Caco-2 (cell line): ENCODE measurements at regions not wholly inside any gene's neighbourhood (a gene's known extent, or its start where the extent isn't known, plus 50 kb on each side); places are given as distances from the start of the nearest gene placed in this dataset.

Experiments used
- BruUV-seq: library from RNA; stranded (reverse); fragments of 400-500 nt; replicated peaks from 2 replicates; lab custom pipeline; 2021; lab: Mats Ljungman, UMichigan
- CTCF ChIA-PET: fragments of 300-600 bp; sonication (Branson Sonifier 250); formaldehyde crosslinking; loops from one replicate; lab custom pipeline; 2022; ENCODE audit warnings: antibody characterized with exemption; lab: Charles Lee
- POLR2A ChIA-PET: fragments of 300-600 bp; sonication (Branson Sonifier 250); formaldehyde crosslinking; loops from one replicate; lab custom pipeline; 2022; ENCODE audit warnings: antibody characterized with exemption; lab: Charles Lee
- DNase-seq, 2 experiments: peaks; one replicate each; pipeline versions ENCODE4 v3.0.0 to v3.0.0-alpha.2; 2020 to 2022
- H3K27me3 ChIP-seq: replicated peaks from 2 replicates; pipeline ENCODE4 v1.6.0; 2011; ENCODE audit warnings: low read length; ENCODE audit not compliant: control insufficient read depth, insufficient read depth
- H3K36me3 ChIP-seq: 2 replicates; pipeline ENCODE4 v1.5.1; 2011; ENCODE audit warnings: low read length; ENCODE audit not compliant: control insufficient read depth, insufficient read depth
- H3K4me1 ChIP-seq: fragments of 250-450 bp; sonication (Bioruptor Pico); 2 replicates; pipeline ENCODE4 v1.5.1; 2020; ENCODE audit warnings: mild to moderate bottlenecking
- H3K4me3 ChIP-seq: 2 replicates; pipeline ENCODE4 v1.5.1; 2011; ENCODE audit warnings: low read depth, mild to moderate bottlenecking, control low read depth, low read length
- H3K9me3 ChIP-seq: fragments of 250-450 bp; sonication (Bioruptor Pico); 2 replicates; pipeline ENCODE4 v1.5.1; 2020; ENCODE audit warnings: mild to moderate bottlenecking, moderate library complexity
- H3K27ac Mint-ChIP-seq: one replicate; pipeline ENCODE4 v1.8.0; 2022; ENCODE audit warnings: mixed read lengths; ENCODE audit not compliant: unreplicated experiment
- H3K27me3 Mint-ChIP-seq: one replicate; pipeline ENCODE4 v1.8.0; 2022; ENCODE audit warnings: mixed read lengths; ENCODE audit not compliant: insufficient read depth, unreplicated experiment
- H3K36me3 Mint-ChIP-seq: one replicate; pipeline ENCODE4 v1.8.0; 2022; ENCODE audit warnings: mild to moderate bottlenecking, mixed read lengths; ENCODE audit not compliant: insufficient read depth, unreplicated experiment
- H3K4me1 Mint-ChIP-seq: one replicate; pipeline ENCODE4 v1.8.0; 2022; ENCODE audit warnings: low read depth, mixed read lengths; ENCODE audit not compliant: unreplicated experiment
- H3K4me3 Mint-ChIP-seq: one replicate; pipeline ENCODE4 v1.8.0; 2022; ENCODE audit warnings: mild to moderate bottlenecking, moderate library complexity, mixed read lengths; ENCODE audit not compliant: unreplicated experiment
- H3K9me3 Mint-ChIP-seq: one replicate; pipeline ENCODE4 v1.8.0; 2022; ENCODE audit warnings: mixed read lengths; ENCODE audit not compliant: unreplicated experiment
- CTCF ChIP-seq, 2 experiments: fragments of 200-600 bp in 1 of 2; IDR thresholded peaks; 1 replicate in 1 of 2; 2 replicates in 1 of 2; pipeline versions ENCODE4 v1.5.1 to v1.8.0; 2011 to 2022; ENCODE audit warnings: antibody characterized with exemption in 1 of 2, control low read depth in 1 of 2, inconsistent platforms in 1 of 2, low read depth in 1 of 2, low read length in 1 of 2, mild to moderate bottlenecking in 1 of 2, moderate library complexity in 1 of 2; ENCODE audit not compliant: insufficient read depth in 1 of 2, severe bottlenecking in 1 of 2, unreplicated experiment in 1 of 2
- intact Hi-C: fragments of 100-400 bp; cut with micrococcal nuclease; formaldehyde crosslinking; loops from one replicate; pipeline ENCODE4 v1.10.0; 2022; ENCODE audit not compliant: unreplicated experiment

- BruUV-seq: no TSS peak
- peaks cover 43% of the 10 kb centered on the region for H3K36me3 Mint-ChIP-seq
- no peak overlapping the region for H3K4me3 Mint-ChIP-seq
- CTCF ChIA-PET: no interaction called here
- Histone ChIP-seq H3K27me3 (no peaks in the 10 kb centered on the region), H3K4me1 (no peaks in the 10 kb centered on the region), H3K4me3 (no peak overlapping the region), H3K9me3 (no peaks in the 10 kb centered on the region), H3K36me3 (no peaks in the 10 kb centered on the region)
- POLR2A ChIA-PET: no interaction called here
- H3K4me1 Mint-ChIP-seq: no peaks in the 10 kb centered on the region
- no peak for TF ChIP-seq CTCF (IDR thresholded peaks at IDR 0.05; ENCODE audit: insufficient read depth in 1 of 2, low read depth in 1 of 2, low read length in 1 of 2, severe bottlenecking in 1 of 2, unreplicated experiment in 1 of 2)
- no peak for DNase-seq
- intact Hi-C loops: no loop called here
- H3K9me3 Mint-ChIP-seq: no peaks in the 10 kb centered on the region
- no peaks in the 10 kb centered on the region for H3K27me3 Mint-ChIP-seq
- H3K27ac Mint-ChIP-seq: no peak overlapping the region
Observed at GRCh38 chr2:74076074-74076470, 71.6 kb downstream of the BOLA3 start.

- no peak for DNase-seq
- H3K4me1 Mint-ChIP-seq: no peaks in the 10 kb centered on the region
- H3K4me3 ChIP-seq: no peak overlapping the region
- H3K9me3 ChIP-seq: no peaks in the 10 kb centered on the region
- no TSS peak for BruUV-seq
- H3K27me3 Mint-ChIP-seq: no peaks in the 10 kb centered on the region
- ChIA-PET POLR2A (no interaction called here), CTCF (no interaction called here)
- no peaks in the 10 kb centered on the region for H3K36me3 ChIP-seq
- intact Hi-C loops: no loop called here
- TF ChIP-seq CTCF (IDR thresholded peaks at IDR 0.05; ENCODE audit: insufficient read depth in 1 of 2, low read depth in 1 of 2, low read length in 1 of 2, severe bottlenecking in 1 of 2, unreplicated experiment in 1 of 2): no peak
- peaks cover 44% of the 10 kb centered on the region for H3K36me3 Mint-ChIP-seq
- no peak overlapping the region for H3K27ac Mint-ChIP-seq
- no peak overlapping the region for H3K4me3 Mint-ChIP-seq
- no peaks in the 10 kb centered on the region for H3K4me1 ChIP-seq
- no peaks in the 10 kb centered on the region for H3K9me3 Mint-ChIP-seq
- no peaks in the 10 kb centered on the region for H3K27me3 ChIP-seq
Observed at GRCh38 chr2:74077636-74078035, 70.1 kb downstream of the BOLA3 start.

GRCh38 chr2:74078466-74078865, 69.2 kb downstream of the BOLA3 start:
- no peaks in the 10 kb centered on the region for H3K4me1 Mint-ChIP-seq
- H3K9me3 Mint-ChIP-seq: no peaks in the 10 kb centered on the region
- H3K36me3 Mint-ChIP-seq: peaks cover 51% of the 10 kb centered on the region
- no peaks in the 10 kb centered on the region for H3K27me3 Mint-ChIP-seq
- ChIA-PET CTCF (no interaction called here), POLR2A (no interaction called here)
- no peaks in the 10 kb centered on the region for H3K27me3 ChIP-seq
- no peaks in the 10 kb centered on the region for H3K9me3 ChIP-seq
- H3K4me1 ChIP-seq: no peaks in the 10 kb centered on the region
- BruUV-seq: no TSS peak
- H3K4me3 Mint-ChIP-seq: no peak overlapping the region
- no peak overlapping the region for H3K4me3 ChIP-seq
- TF ChIP-seq CTCF (IDR thresholded peaks at IDR 0.05; ENCODE audit: insufficient read depth in 1 of 2, low read depth in 1 of 2, low read length in 1 of 2, severe bottlenecking in 1 of 2, unreplicated experiment in 1 of 2): no peak
- no peaks in the 10 kb centered on the region for H3K36me3 ChIP-seq
- DNase-seq: no peak
- intact Hi-C loops: no loop called here
- no peak overlapping the region for H3K27ac Mint-ChIP-seq
